Gastroesophageal sphincter (tissue), 4 donors: ENCODE measurements at regions not wholly inside any gene's neighbourhood (a gene's known extent, or its start where the extent isn't known, plus 50 kb on each side); places are given as distances from the start of the nearest gene placed in this dataset.
A peak's percentile ranks its signal among the peaks of the same experiment; 100 is the strongest.

ENCODE experiments used
- ATAC-seq: fragments of 150-250 bp; one replicate; pipeline ENCODE4 v1.9.1; 2016; ENCODE audit warnings: mild to moderate bottlenecking, moderate library complexity
- H3K27ac ChIP-seq, 4 donors: fragments of 200-600 bp; sonication (generic) in 3 of 4; 1 replicate in 3 of 4; 2 replicates in 1 of 4; pipeline ENCODE4 v1.5.1; 2016 to 2019
- H3K27me3 ChIP-seq: fragments of 200-600 bp; sonication (generic); one replicate; pipeline ENCODE4 v1.5.1; 2019
- H3K36me3 ChIP-seq, 2 donors: fragments of 200-600 bp; sonication (generic); one replicate each; pipeline ENCODE4 v1.5.1; 2019; ENCODE audit warnings: control low read depth in 1 of 2
- H3K4me1 ChIP-seq, 3 donors: fragments of 200-600 bp; sonication (generic); 1 replicate in 2 of 3; 2 replicates in 1 of 3; pipeline ENCODE4 v1.5.1; 2016 to 2019; ENCODE audit warnings: control low read depth in 2 of 3
- H3K4me3 ChIP-seq, 2 donors: fragments of 200-600 bp; sonication (generic); one replicate each; pipeline ENCODE4 v1.5.1; 2019; ENCODE audit warnings: mild to moderate bottlenecking in 1 of 2, moderate library complexity in 1 of 2
- H3K9me3 ChIP-seq, 3 donors: fragments of 200-600 bp; sonication (generic); one replicate each; pipeline ENCODE4 v1.5.1; 2017 to 2019; ENCODE audit warnings: control low read depth in 2 of 3
- EP300 ChIP-seq: sonication (generic); formaldehyde crosslinking; IDR thresholded peaks from one replicate; pipeline ENCODE4 v1.6.1; 2017; ENCODE audit warnings: antibody characterized with exemption, mild to moderate bottlenecking
- POLR2A ChIP-seq, 2 donors: fragments of 450-650 bp; IDR thresholded peaks; one replicate each; pipeline ENCODE4 v1.6.1; 2017; ENCODE audit warnings: antibody characterized with exemption in 2 of 2, mild to moderate bottlenecking in 2 of 2, moderate library complexity in 1 of 2
- POLR2AphosphoS5 ChIP-seq: sonication (generic); formaldehyde crosslinking; IDR thresholded peaks from one replicate; pipeline ENCODE4 v1.6.1; 2017; ENCODE audit warnings: antibody characterized with exemption
- WGBS, 2 donors: methylation state at CpG; one replicate each; pipeline ENCODE4 v1.1.5; 2018; ENCODE audit warnings: low coverage in 1 of 2; 5-methylcytosine and 5-hydroxymethylcytosine counted together
- TF ChIP-seq, protein P1 (sequence below), 4 experiments: fragments of 200-600 bp in 2 of 4; fragments of 450-650 bp in 2 of 4; sonication (generic) in 1 of 4; IDR thresholded peaks; one replicate each; pipeline ENCODE4 v1.5.1; 2017 to 2019; ENCODE audit warnings: antibody characterized with exemption in 4 of 4, mild to moderate bottlenecking in 2 of 4, moderate library complexity in 2 of 4

DNA sequence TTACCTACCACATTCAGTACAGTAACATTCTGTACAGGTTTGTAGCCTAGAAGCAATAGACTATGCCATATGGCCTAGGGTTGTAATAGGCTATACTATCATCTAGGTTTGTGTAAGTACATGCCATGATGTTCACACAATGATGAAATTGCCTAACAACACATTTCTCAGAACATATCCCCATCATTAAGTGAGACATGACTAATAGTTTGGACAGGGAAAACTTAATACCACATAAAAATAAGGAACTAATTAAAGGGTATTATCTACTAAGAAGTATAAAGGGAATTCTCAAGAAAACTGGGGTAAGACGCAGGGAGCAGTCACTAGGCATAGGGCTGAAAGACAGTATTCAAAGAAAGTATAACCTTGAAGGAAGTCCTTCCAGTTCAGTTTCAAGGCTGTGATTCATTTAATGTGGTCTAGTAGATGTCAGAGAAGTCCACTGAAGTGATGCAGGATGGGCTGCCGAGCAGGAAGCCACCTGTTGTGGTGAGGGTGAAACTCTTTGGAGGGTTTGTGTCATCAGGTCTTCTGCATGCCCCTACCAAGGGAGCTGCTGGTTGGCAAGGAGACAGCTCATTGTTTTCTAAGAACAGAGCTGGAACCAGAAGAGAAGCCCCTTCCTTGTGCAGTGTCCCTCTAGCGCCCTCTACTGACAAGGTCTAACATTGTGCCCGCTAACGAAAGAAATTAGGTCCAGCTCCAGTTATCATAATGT is 122.9 kb downstream of the OLFM4 start:
- H3K27ac ChIP-seq: no peak overlapping the region
- H3K36me3 ChIP-seq: no peaks in the 10 kb centered on the region
- ATAC-seq: no peak
- H3K4me1 ChIP-seq: no peaks in the 10 kb centered on the region
- TF ChIP-seq EP300 (no peak), POLR2A (IDR thresholded peaks at IDR 0.05) (no peak)
- TF ChIP-seq, protein P1, sequence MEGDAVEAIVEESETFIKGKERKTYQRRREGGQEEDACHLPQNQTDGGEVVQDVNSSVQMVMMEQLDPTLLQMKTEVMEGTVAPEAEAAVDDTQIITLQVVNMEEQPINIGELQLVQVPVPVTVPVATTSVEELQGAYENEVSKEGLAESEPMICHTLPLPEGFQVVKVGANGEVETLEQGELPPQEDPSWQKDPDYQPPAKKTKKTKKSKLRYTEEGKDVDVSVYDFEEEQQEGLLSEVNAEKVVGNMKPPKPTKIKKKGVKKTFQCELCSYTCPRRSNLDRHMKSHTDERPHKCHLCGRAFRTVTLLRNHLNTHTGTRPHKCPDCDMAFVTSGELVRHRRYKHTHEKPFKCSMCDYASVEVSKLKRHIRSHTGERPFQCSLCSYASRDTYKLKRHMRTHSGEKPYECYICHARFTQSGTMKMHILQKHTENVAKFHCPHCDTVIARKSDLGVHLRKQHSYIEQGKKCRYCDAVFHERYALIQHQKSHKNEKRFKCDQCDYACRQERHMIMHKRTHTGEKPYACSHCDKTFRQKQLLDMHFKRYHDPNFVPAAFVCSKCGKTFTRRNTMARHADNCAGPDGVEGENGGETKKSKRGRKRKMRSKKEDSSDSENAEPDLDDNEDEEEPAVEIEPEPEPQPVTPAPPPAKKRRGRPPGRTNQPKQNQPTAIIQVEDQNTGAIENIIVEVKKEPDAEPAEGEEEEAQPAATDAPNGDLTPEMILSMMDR (IDR thresholded peaks at IDR 0.05): peak in 1 of 4 experiments; percentile 51
- H3K27me3 ChIP-seq: peaks cover 14% of the 10 kb centered on the region
- WGBS, 2 donors: 42 to 91% methylated on average over 1 to 3 of the region's 5 CpGs
- H3K4me3 ChIP-seq: no peak overlapping the region
- no peaks in the 10 kb centered on the region for H3K9me3 ChIP-seq

DNA sequence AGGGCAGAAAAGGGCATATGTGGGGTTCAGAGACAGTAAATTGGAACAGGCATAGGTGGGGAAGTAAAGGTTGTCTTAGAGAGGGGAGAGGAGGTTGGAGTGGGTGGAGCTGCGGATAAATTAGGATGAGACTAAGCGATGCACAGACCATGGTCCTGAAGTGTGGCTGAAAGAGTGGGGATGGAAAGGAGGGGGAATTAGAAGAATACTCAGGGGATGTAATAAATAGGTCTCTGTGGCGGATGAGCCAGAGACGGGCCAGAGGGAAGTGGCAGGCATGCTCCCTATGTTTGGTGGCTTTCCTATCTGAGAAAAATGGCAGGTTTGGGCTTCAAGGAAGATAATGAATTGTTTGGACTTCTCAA is 123.4 kb downstream of the OLFM4 start:
- H3K9me3 ChIP-seq: peaks cover 0 to 3% (median 0%) of the 10 kb centered on the region in 3 donors
- H3K27me3 ChIP-seq: peaks cover 14% of the 10 kb centered on the region
- H3K4me3 ChIP-seq: no peak overlapping the region
- WGBS, 2 donors: 23 to 58% methylated on average over 3 to 4 of the region's 4 CpGs
- ATAC-seq: no peak
- TF ChIP-seq, protein P1 (IDR thresholded peaks at IDR 0.05): no peak
- TF ChIP-seq POLR2AphosphoS5 (no peak), POLR2A (IDR thresholded peaks at IDR 0.05) (no peak), EP300 (no peak)
- no peaks in the 10 kb centered on the region for H3K36me3 ChIP-seq
- no peaks in the 10 kb centered on the region for H3K4me1 ChIP-seq
- H3K27ac ChIP-seq: no peak overlapping the region

DNA sequence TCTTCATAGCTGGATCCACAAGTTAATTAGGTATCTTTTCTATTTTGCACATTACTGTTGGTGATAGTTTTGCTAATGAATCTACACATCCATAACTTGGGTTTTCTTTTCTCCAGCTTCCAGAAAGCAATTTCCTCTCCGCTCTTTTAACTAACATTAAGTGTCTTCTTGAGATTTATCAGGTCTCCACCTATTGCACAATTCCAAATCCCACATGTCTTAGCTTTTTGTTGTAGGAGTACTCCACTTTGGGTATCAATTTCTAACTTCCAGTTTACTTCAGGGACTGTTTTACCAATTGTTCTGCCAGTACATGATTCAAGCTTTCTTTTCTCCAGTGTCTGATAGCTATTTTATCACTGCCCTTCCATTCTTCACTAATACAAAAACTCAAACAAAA is 129.6 kb downstream of the OLFM4 start:
- H3K4me3 ChIP-seq: no peak overlapping the region
- 86 to 100% methylated on average over 1 of the region's 1 CpG for WGBS, 2 donors
- TF ChIP-seq POLR2A (IDR thresholded peaks at IDR 0.05) (no peak), EP300 (no peak), POLR2AphosphoS5 (no peak)
- TF ChIP-seq, protein P1 (IDR thresholded peaks at IDR 0.05): no peak
- no peak for ATAC-seq
- H3K27me3 ChIP-seq: peaks cover 14% of the 10 kb centered on the region
- peaks cover 0 to 13% (median 0%) of the 10 kb centered on the region in 3 donors for H3K9me3 ChIP-seq
- no peaks in the 10 kb centered on the region for H3K36me3 ChIP-seq
- no peaks in the 10 kb centered on the region for H3K4me1 ChIP-seq
- H3K27ac ChIP-seq: no peak overlapping the region

GRCh38 chr13:53159431-53159830 is 130.8 kb downstream of the OLFM4 start:
- 92 to 100% methylated on average over 1 of the region's 1 CpG for WGBS, 2 donors

More at GRCh38 chr13:53159431-53159830, 130.8 kb downstream of the OLFM4 start:
- ATAC-seq: no peak
- Histone ChIP-seq H3K27ac (no peak overlapping the region), H3K36me3 (no peaks in the 10 kb centered on the region), H3K4me3 (no peak overlapping the region), H3K9me3 (peaks cover 0 to 13% (median 0%) of the 10 kb centered on the region in 3 donors), H3K27me3 (peaks cover 18% of the 10 kb centered on the region), H3K4me1 (no peaks in the 10 kb centered on the region)
- TF ChIP-seq POLR2A (IDR thresholded peaks at IDR 0.05) (no peak), EP300 (no peak), POLR2AphosphoS5 (no peak)
- TF ChIP-seq, protein P1 (IDR thresholded peaks at IDR 0.05): no peak
